ENCODE measurements at regions not wholly inside any gene's neighbourhood (a gene's known extent, or its start where the extent isn't known, plus 50 kb on each side); places are given as distances from the start of the nearest gene placed in this dataset.

GRCh38 chr22:49170053-49170452 lies 657.6 kb downstream of the BRD1 start:
- TF ChIP-seq CTCF (IDR thresholded peaks at IDR 0.05; ENCODE audit: insufficient read depth, low read length, poor library complexity, severe bottlenecking) (no peak), EZH2phosphoT487 (conservative IDR thresholded peaks at IDR 0.05; ENCODE audit: low read length) (no peak)
